ENCODE measurements at regions not wholly inside any gene's neighbourhood (a gene's known extent, or its start where the extent isn't known, plus 50 kb on each side); places are given as distances from the start of the nearest gene placed in this dataset.

DNA sequence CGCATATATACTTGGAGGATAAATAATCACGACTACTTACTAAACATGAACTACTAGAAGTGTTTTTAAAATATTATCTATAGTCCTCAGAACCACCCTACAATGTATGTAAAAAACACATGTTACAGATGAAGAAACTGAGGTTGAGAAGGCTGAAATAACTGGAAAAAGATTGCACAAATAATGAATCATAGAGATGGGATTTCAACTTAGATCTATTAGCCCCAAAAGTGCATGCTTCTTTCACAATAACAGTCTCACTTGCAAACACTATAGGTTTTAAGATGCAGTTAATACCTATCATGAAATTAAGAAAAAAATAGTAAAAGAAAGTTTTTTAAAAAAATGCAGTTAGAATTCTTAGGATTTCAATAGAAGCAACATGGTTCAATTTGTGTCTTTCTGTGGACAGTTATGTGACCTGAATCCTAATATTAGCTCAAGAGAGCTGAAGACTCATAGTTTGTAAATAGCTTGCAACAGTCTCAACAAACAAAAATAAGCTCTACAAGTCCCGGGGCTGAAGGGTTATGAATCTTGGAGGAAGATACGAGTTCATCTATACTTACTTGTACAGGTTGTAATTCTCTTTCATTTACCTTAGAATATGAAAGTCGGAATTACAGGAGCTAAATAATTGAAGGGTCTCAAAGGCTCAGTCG is 58.6 kb upstream of the NTPCR start:
- no peak for DNase-seq (ENCODE audit: low read depth, low spot score)

DNA sequence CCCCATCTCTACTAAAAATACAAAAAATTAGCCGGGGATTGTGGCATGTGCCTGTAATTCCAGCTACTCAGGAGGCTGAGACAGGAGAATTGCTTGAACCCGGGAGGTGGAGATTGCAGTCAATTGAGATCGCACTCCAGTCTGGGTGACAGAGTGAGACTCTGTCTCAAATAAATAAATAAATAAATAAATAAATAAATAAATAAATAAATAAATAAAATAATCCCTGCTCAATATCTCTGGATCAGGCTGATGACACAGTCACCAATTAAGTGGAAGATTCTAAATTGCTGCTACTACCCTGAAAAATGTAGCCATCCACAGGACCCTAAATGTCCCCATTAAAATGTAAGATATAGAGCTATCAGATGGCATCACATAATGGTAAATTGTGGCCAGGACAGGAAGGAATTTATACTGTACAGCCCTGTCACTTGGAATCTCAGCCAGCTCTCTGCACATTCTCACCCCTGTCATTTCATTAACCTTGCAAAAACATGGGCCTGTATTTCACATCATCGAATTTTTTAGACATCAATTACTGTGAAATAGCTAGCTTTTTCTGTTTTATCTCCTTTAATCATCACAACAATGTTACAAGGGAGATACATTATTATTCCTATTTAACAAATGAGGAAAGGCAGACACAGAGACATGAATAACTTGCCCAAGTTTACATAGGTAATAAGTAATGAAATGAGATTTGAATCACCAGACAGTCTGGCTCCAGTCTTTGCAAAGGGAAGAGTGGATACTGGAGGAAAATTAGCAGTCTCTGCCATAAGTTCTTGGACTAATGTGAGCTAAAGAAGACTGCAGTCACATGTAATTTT is 56.7 kb upstream of the NTPCR start:
- no peak for DNase-seq (ENCODE audit: low read depth, low spot score)

DNA sequence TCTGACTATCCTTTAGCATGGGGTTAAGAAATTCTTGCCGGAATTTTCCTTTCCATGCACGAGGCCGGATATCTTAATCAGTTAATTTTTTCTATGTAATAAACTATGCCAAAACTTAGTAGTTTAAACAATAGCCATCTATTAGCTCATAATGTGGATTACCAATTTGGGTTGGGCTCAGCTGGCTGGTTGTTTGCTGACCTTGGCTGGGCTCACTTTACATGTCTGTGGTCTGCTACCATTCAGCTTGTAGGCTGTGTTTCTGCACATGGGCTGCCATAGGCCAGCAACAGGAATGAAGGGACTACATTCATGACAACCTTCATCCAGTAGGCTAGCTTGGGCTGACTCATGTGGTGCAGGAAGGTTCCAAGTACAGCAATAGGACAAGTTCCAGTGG is 56.0 kb upstream of the NTPCR start:
- no peak for DNase-seq (ENCODE audit: low read depth, low spot score)

DNA sequence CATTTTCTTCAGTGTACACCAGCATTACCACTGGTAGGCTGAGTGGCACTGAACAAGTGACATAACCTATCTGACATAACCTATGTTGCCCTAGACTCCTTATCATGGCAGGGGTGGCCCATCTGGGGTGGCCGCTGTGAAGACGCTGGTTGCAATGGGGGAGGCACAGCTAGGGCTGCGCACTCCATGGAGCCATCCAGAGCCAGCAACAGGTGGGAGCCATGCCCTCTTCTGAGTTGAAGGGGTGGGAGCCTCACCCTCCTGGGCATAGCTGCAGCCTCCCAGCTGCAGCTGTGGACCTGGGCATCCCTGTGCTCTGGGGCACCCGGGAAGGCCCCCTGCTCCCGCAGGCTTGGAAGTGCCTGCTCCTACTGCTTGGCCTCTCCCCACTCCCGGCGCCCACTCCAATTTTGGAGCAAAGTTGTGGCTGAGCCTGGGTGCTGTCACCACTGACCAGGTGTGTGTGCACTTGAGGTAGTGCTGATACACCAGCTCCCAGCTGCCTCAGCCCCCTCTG is 52.4 kb upstream of the NTPCR start:
- no peak for DNase-seq (ENCODE audit: low read depth, low spot score)

DNA sequence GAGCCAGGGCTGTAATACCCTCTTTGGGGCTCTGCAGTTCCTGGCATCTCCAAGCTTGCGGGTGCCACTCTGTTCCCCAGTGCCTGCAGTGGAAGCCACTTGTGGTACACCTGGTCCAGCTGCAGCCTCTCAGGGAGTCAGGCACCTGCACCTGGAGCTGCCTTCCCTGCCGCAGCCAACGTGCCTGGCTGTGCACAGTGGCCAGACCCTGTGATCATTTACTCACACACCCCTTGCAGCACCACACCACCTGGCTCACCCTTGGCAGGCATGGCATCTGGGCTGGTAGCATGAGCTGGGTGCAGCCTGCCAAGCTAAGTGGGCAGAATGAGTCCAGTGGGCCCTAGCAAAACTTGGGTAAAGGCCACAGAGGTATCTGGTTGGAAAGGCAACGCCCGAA is 51.1 kb upstream of the NTPCR start:
- no peak for DNase-seq (ENCODE audit: low read depth, low spot score)

DNA sequence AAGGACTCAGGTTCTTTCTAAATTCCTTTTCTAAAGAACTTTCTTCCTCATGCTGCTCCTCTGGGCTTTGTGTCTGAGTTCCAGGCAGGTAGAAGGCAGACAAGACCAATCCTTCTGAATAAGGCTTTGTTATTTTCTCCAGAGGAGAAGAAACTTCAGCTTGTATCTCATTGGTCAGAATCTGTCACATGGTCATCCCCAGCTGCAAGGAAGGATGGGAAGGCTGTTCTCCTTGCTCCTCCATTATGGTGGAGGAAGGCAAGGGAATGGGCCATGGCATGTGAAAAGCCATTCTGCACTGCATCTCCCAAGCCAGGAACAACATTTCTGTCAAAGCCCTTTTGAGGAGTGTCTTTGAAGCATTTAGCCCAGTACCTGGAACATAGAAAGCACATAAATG is 50.6 kb upstream of the NTPCR start:
- DNase-seq (ENCODE audit: low read depth, low spot score) = no peak

Data from iPS DF 19.7 (cell line).